ENCODE measurements at regions not wholly inside any gene's neighbourhood (a gene's known extent, or its start where the extent isn't known, plus 50 kb on each side); places are given as distances from the start of the nearest gene placed in this dataset.

GRCh38 chr7:19403691-19404090 is 258.5 kb upstream of the FERD3L start:
- H3K9me3 Mint-ChIP-seq: peaks cover 2% of the 10 kb centered on the region
- no peak overlapping the region for H3K4me3 Mint-ChIP-seq
- no peak overlapping the region for H3K27ac Mint-ChIP-seq
- H3K27me3 Mint-ChIP-seq (ENCODE audit: low read depth): no peaks in the 10 kb centered on the region
- H3K4me1 Mint-ChIP-seq: peaks cover 6% of the 10 kb centered on the region
- no peaks in the 10 kb centered on the region for H3K36me3 Mint-ChIP-seq (ENCODE audit: low read depth)
- TF ChIP-seq CTCF (IDR thresholded peaks at IDR 0.05; ENCODE audit: unreplicated experiment in 3 of 3): no peak

- Mint-ChIP-seq H3K4me1 (peaks cover 6% of the 10 kb centered on the region), H3K36me3 (ENCODE audit: low read depth) (no peaks in the 10 kb centered on the region), H3K4me3 (no peak overlapping the region), H3K27ac (no peak overlapping the region), H3K9me3 (peaks cover 2% of the 10 kb centered on the region), H3K27me3 (ENCODE audit: low read depth) (no peaks in the 10 kb centered on the region)
- no peak for TF ChIP-seq CTCF (IDR thresholded peaks at IDR 0.05; ENCODE audit: unreplicated experiment in 3 of 3)
These were observed 256.2 kb upstream of the FERD3L start for GRCh38 chr7:19401461-19401860.

- no peak for TF ChIP-seq CTCF (IDR thresholded peaks at IDR 0.05; ENCODE audit: unreplicated experiment in 3 of 3)
- H3K27me3 Mint-ChIP-seq (ENCODE audit: low read depth): no peaks in the 10 kb centered on the region
- peaks cover 6% of the 10 kb centered on the region for H3K4me1 Mint-ChIP-seq
- H3K36me3 Mint-ChIP-seq (ENCODE audit: low read depth): no peaks in the 10 kb centered on the region
- H3K4me3 Mint-ChIP-seq: no peak overlapping the region
- peaks cover 2% of the 10 kb centered on the region for H3K9me3 Mint-ChIP-seq
- H3K27ac Mint-ChIP-seq: peak overlapping the region in 1 of 3 experiments; percentile 37
These were observed 255.6 kb upstream of the FERD3L start for GRCh38 chr7:19400758-19401254.

- no peaks in the 10 kb centered on the region for H3K4me1 Mint-ChIP-seq
- TF ChIP-seq CTCF (IDR thresholded peaks at IDR 0.05; ENCODE audit: unreplicated experiment in 3 of 3): no peak
- no peaks in the 10 kb centered on the region for H3K36me3 Mint-ChIP-seq (ENCODE audit: low read depth)
- H3K9me3 Mint-ChIP-seq: peaks cover 2% of the 10 kb centered on the region
- no peaks in the 10 kb centered on the region for H3K27me3 Mint-ChIP-seq (ENCODE audit: low read depth)
- H3K4me3 Mint-ChIP-seq: no peak overlapping the region
- no peak overlapping the region for H3K27ac Mint-ChIP-seq
These were observed 252.7 kb upstream of the FERD3L start for GRCh38 chr7:19397911-19398310.

GRCh38 chr7:19392246-19392645 is 247.0 kb upstream of the FERD3L start:
- TF ChIP-seq CTCF (IDR thresholded peaks at IDR 0.05; ENCODE audit: unreplicated experiment in 3 of 3): no peak
- peaks cover 6% of the 10 kb centered on the region for H3K9me3 Mint-ChIP-seq

GRCh38 chr7:19390795-19391194 is 245.6 kb upstream of the FERD3L start:
- H3K27ac Mint-ChIP-seq: peak overlapping the region in 2 of 3 experiments; percentile 20 to 77

More at GRCh38 chr7:19392246-19392645, 247.0 kb upstream of the FERD3L start:
- no peak overlapping the region for H3K27ac Mint-ChIP-seq
- no peaks in the 10 kb centered on the region for H3K27me3 Mint-ChIP-seq (ENCODE audit: low read depth)
- no peak overlapping the region for H3K4me3 Mint-ChIP-seq
- H3K36me3 Mint-ChIP-seq (ENCODE audit: low read depth): peaks cover 7% of the 10 kb centered on the region
- no peaks in the 10 kb centered on the region for H3K4me1 Mint-ChIP-seq

More at GRCh38 chr7:19390795-19391194, 245.6 kb upstream of the FERD3L start:
- Mint-ChIP-seq H3K27me3 (ENCODE audit: low read depth) (no peaks in the 10 kb centered on the region), H3K9me3 (peaks cover 6% of the 10 kb centered on the region), H3K4me3 (no peak overlapping the region), H3K36me3 (ENCODE audit: low read depth) (peaks cover 7% of the 10 kb centered on the region), H3K4me1 (no peaks in the 10 kb centered on the region)
- TF ChIP-seq CTCF (IDR thresholded peaks at IDR 0.05; ENCODE audit: unreplicated experiment in 3 of 3): no peak
